Retinal pigment epithelial cell (primary cell): ENCODE measurements at regions not wholly inside any gene's neighbourhood (a gene's known extent, or its start where the extent isn't known, plus 50 kb on each side); places are given as distances from the start of the nearest gene placed in this dataset.
"Not testable (repeated sequence)": the region's sequence is repeated elsewhere in the genome, so short reads cannot be mapped to it uniquely, and the experiment has no call there.

Source experiments
- DNase-seq: peaks from one replicate; pipeline ENCODE4 v3.0.0-alpha.2; 2010; ENCODE audit warnings: low read depth
- H3K4me3 ChIP-seq: 2 replicates; pipeline ENCODE4 v1.5.1; 2011; ENCODE audit warnings: mild to moderate bottlenecking, low read length, control low read depth, moderate library complexity
- CTCF ChIP-seq: conservative IDR thresholded peaks from 2 replicates; pipeline ENCODE4 v1.5.1; 2011; ENCODE audit warnings: low read depth, low read length, control low read depth, inconsistent platforms

- no peak for DNase-seq
- TF ChIP-seq CTCF = no peak
Measured at GRCh38 chr18:78496079-78496478, 483.5 kb upstream of the SALL3 start.

GRCh38 chr18:78497641-78498040 is 482.0 kb upstream of the SALL3 start:
- no peak for TF ChIP-seq CTCF
- no peak for DNase-seq
- H3K4me3 ChIP-seq = no peak overlapping the region

More at GRCh38 chr18:78496079-78496478, 483.5 kb upstream of the SALL3 start:
- no peak overlapping the region for H3K4me3 ChIP-seq

- TF ChIP-seq CTCF = no peak
- H3K4me3 ChIP-seq = no peak overlapping the region
- no peak for DNase-seq
Measured at GRCh38 chr18:78499586-78499985, 480.0 kb upstream of the SALL3 start.

DNA sequence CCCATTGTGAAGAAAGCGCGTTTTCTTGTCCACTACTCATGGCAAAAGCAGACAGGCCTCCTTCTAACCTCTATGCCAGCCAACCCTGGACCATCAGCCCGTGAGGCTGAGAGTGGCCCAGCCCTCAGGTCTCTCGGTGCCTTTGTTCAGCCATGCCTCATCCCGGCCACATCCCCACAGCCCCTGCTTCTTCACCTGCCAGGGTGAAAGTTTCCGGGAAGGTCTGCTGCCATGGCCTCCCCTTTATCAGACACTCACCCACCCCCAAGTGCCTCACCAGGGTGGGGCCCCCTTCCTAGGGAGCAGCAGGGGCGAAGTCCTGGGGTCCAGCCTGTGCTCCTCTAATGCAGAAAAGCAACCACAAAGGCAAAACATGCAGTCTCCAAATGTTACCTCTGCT is 478.4 kb upstream of the SALL3 start:
- TF ChIP-seq CTCF = no peak
- no peak for DNase-seq
- no peak overlapping the region for H3K4me3 ChIP-seq

DNA sequence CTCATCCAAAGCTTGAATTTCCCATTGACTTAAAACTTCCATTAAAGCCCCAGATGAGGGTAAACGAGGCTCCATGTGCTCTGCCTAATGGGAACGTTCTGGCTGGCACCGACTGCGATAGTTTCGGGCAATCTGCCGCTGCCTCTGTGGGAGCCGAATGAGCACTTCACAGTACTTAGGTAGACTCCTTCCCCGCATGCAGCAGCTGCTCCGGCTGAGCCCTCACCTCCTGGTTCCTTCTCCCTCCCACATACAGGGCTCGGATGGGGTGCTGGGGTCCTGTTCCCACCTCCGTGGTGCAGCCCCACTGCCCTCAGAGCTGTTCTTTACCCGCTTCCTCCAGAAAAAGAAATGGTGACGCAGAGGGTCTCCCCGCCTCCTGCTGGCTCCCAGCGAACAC is 476.5 kb upstream of the SALL3 start:
- DNase-seq = no peak
- TF ChIP-seq CTCF = no peak
- no peak overlapping the region for H3K4me3 ChIP-seq

- no peak overlapping the region for H3K4me3 ChIP-seq
- TF ChIP-seq CTCF = no peak
- DNase-seq = no peak
Measured at GRCh38 chr18:78505851-78506461, 473.7 kb upstream of the SALL3 start.

- no peak for DNase-seq
- no peak for TF ChIP-seq CTCF
Measured at GRCh38 chr18:78507217-78507616, 472.4 kb upstream of the SALL3 start.

DNA sequence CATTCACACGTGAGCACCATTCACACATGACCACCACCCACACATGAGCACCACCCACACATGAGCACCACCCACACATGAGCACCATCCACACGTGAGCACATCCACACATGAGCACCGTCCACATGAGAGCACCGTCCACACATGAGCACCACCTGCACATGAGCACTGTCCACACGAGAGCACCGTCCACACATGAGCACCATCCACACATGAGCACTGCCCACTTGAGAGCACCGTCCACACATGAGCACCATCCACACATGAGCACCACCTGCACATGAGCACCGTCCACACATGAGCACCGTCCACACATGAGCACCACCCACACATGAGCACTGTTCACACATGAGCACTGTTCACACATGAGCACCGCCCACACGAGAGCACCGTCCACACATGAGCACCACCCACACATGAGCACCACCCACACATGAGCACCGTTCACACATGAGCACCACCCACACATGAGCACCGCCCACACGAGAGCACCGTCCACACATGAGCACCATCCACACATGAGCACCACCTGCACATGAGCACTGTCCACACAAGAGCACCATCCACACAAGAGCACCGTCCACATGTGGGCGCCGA is 471.3 kb upstream of the SALL3 start:
- DNase-seq, H3K4me3 ChIP-seq: not testable (repeated sequence)

More at GRCh38 chr18:78507217-78507616, 472.4 kb upstream of the SALL3 start:
- no peak overlapping the region for H3K4me3 ChIP-seq
